T-helper 2 cell treated with Interferon-gamma antibody and Interleukin-4, amounts not matched to agents 5 μg/mL and 100 μg/mL, for 36 hours (primary cell): ENCODE measurements at regions not wholly inside any gene's neighbourhood (a gene's known extent, or its start where the extent isn't known, plus 50 kb on each side); places are given as distances from the start of the nearest gene placed in this dataset.

Experiments
- DNase-seq: peaks from one replicate; pipeline ENCODE4 v3.0.0; 2021; ENCODE audit warnings: low spot score
- H3K27ac Mint-ChIP-seq: one replicate; pipeline ENCODE4 v1.8.0; 2021; ENCODE audit warnings: mild to moderate bottlenecking, mixed read lengths
- H3K27me3 Mint-ChIP-seq: one replicate; pipeline ENCODE4 v1.8.0; 2021; ENCODE audit warnings: low read depth, mixed read lengths
- H3K36me3 Mint-ChIP-seq: one replicate; pipeline ENCODE4 v1.8.0; 2021; ENCODE audit warnings: low read depth, mixed read lengths
- H3K4me1 Mint-ChIP-seq: one replicate; pipeline ENCODE4 v1.8.0; 2021; ENCODE audit warnings: low read depth, mixed read lengths
- H3K4me3 Mint-ChIP-seq: one replicate; pipeline ENCODE4 v1.8.0; 2022; ENCODE audit warnings: mild to moderate bottlenecking, moderate library complexity, mixed read lengths
- H3K9me3 Mint-ChIP-seq: one replicate; pipeline ENCODE4 v1.8.0; 2021; ENCODE audit warnings: mixed read lengths

- DNase-seq, result no peak
- Mint-ChIP-seq H3K27ac (peak overlapping the region; percentile 17), H3K4me3 (peak overlapping the region; percentile 43), H3K4me1 (peaks cover 61% of the 10 kb centered on the region), H3K27me3 (no peaks in the 10 kb centered on the region), H3K36me3 (peaks cover 7% of the 10 kb centered on the region), H3K9me3 (no peaks in the 10 kb centered on the region)
These were observed 289.2 kb upstream of the PTGER4 start for GRCh38 chr5:40390281-40391149.

GRCh38 chr5:40389591-40389990, 290.1 kb upstream of the PTGER4 start:
- H3K9me3 Mint-ChIP-seq, result no peaks in the 10 kb centered on the region
- no peak overlapping the region for H3K27ac Mint-ChIP-seq
- H3K4me3 Mint-ChIP-seq, result peak overlapping the region; percentile 43
- no peaks in the 10 kb centered on the region for H3K27me3 Mint-ChIP-seq
- no peak for DNase-seq
- H3K36me3 Mint-ChIP-seq, result peaks cover 7% of the 10 kb centered on the region
- peaks cover 71% of the 10 kb centered on the region for H3K4me1 Mint-ChIP-seq

DNA sequence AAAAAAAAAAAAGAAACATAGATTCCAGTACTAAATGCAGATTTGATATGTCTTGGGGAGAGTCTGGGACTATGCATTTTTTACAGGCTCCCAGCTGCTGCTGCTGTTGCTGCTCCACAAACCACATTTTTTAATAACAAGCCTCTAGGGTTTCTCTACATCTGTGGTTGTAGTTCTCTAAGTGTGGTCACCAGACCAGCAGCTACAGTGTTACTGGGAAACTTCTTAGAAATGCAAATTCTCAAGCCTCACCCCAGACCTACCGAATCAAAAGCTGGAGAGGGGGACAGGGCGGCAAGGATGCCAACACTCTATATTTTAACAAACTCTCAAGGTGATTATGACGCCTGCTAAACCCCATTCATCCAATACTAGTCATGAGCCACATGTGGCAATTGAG, 293.4 kb upstream of the PTGER4 start:
- DNase-seq, result peak; percentile 37
- Mint-ChIP-seq H3K4me3 (peak overlapping the region; percentile 55), H3K27ac (peak overlapping the region; percentile 72)

GRCh38 chr5:40385544-40385943, 294.2 kb upstream of the PTGER4 start:
- DNase-seq, result no peak

More for the DNA sequence above, 293.4 kb upstream of the PTGER4 start:
- Mint-ChIP-seq H3K9me3 (peaks cover 4% of the 10 kb centered on the region), H3K27me3 (no peaks in the 10 kb centered on the region), H3K36me3 (peaks cover 8% of the 10 kb centered on the region), H3K4me1 (peaks cover 91% of the 10 kb centered on the region)

DNA sequence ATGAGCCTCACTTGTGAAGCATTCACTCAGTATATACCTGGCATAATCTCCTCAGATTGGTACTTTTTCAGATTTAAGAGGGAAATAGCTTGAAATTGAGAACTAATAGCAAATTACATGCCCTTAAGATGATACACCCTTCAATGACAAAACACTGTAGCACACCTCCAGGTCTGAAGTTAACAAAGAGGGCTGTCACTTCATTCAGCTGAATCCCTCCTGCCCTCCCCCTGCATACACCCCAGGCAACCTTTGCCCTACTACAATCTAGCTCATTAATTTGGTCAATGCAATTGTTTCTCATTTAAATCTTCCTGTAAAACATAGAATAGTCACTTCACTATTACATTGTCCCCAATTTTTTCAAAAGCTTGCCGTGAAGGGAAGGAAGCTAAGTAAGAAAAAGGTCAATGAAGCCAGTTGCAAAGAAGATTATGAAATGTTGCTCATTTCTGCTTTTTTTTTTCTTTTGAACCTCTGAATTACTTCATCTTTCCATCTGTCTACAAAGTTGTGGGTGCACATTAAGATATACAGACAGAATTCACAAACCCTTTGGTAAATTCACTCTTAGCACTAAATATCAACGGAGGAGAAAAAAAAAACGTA, 294.8 kb upstream of the PTGER4 start:
- Mint-ChIP-seq H3K9me3 (peaks cover 12% of the 10 kb centered on the region), H3K4me3 (peak overlapping the region; percentile 76), H3K4me1 (peaks cover 82% of the 10 kb centered on the region), H3K36me3 (peaks cover 12% of the 10 kb centered on the region), H3K27ac (peak overlapping the region; percentile 91), H3K27me3 (no peaks in the 10 kb centered on the region)
- no peak for DNase-seq

More at GRCh38 chr5:40385544-40385943, 294.2 kb upstream of the PTGER4 start:
- Mint-ChIP-seq H3K27me3 (no peaks in the 10 kb centered on the region), H3K9me3 (peaks cover 7% of the 10 kb centered on the region), H3K27ac (peak overlapping the region; percentile 72), H3K4me3 (peak overlapping the region; percentile 55), H3K4me1 (peaks cover 87% of the 10 kb centered on the region), H3K36me3 (peaks cover 8% of the 10 kb centered on the region)

DNA sequence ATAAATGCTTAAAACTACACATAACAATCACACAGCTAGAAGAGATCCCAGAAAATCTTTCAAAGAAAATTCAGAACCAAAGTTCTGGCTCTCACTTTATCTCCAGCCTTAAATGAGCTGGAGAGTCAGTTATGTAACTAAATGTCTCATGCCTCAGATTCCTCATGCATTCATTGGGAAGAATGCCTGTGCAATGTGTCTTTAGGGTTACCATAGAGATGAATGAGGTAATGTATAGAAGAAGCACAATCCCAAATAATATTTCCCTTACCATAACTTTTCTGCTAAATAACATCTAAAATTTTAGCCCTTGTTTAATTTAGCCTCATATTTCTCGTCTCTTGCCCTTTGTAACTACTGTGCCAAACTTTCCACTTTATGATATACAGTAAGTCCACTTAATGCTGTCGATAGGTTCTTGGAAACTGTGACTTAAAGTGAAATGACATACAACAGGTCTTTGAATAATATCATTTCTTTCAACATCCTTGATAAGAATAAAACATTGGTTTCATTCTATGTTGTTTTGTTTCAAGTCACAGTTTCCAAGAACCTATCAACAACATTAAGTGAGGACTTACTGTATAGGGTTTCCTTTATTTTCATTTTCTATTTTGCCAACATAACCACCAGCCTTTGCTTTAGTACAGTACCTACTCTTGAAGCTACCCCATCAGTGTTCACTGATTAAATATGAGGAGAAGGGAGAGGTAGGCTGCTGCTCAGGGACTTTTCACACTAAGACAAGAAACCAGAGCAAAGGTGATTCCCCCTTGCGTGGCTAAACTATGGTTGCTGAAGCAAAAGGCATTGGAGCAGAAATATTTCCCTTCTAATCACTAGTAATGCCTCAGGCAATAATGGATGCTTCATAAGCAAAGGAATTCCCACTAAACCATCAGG, 295.7 kb upstream of the PTGER4 start:
- peak; percentile 47 for DNase-seq
- Mint-ChIP-seq H3K27ac (peak overlapping the region; percentile 91), H3K4me3 (peak overlapping the region; percentile 76), H3K36me3 (peaks cover 14% of the 10 kb centered on the region), H3K4me1 (peaks cover 73% of the 10 kb centered on the region), H3K27me3 (no peaks in the 10 kb centered on the region), H3K9me3 (peaks cover 21% of the 10 kb centered on the region)

DNA sequence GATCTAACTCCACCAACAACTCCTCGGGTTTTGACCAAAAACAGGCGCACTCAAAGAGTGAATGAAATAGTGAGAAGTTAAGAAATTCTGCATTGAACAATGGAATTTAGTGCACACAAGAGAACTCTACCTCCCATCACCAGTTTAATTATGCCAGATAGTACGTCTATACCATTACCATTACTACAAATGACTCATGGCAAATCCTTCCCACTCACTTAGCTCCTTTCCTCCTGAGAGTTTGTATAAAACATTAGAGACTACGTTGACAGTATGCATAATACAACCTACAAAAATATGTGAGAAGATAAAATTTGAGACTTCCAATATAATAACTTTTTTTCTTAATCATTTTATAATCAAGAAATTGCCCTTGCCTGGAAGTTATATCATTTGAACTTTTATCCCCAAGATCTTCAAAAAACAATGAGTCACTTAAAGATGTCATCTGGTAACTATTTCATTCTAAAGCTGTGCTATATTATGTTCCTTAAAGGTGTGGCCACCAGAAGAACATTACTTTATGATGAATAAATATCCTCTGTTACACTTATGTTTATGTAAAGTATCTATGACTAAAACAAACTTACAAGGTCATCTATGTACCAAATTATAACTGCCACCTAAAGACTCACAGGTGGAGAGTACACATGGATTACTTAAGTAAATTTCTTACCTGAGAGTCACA, 297.9 kb upstream of the PTGER4 start:
- Mint-ChIP-seq H3K27ac (no peak overlapping the region), H3K4me3 (no peak overlapping the region), H3K9me3 (peaks cover 35% of the 10 kb centered on the region), H3K36me3 (peaks cover 18% of the 10 kb centered on the region), H3K27me3 (no peaks in the 10 kb centered on the region), H3K4me1 (peaks cover 69% of the 10 kb centered on the region)
- DNase-seq, result no peak

DNA sequence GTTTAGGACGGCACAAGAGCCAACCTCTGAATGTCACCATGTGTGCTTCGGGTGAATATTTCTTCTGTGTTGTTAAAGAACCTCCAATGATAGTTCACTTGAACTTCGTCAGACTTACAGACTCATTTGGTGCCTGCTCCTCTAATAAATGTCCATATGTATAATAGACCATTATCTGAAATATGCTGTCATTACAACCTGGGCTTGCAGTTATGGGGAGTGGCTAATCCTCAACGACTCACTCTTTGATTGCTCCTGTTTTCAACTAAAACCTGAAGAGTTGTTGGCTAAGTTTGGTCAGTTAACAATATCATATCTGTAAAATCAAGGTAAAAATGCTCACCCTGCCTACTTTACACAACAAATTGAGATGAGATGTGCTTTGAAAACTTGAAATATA, 298.7 kb upstream of the PTGER4 start:
- Mint-ChIP-seq H3K9me3 (peaks cover 35% of the 10 kb centered on the region), H3K36me3 (peaks cover 18% of the 10 kb centered on the region), H3K27ac (no peak overlapping the region), H3K4me1 (peaks cover 63% of the 10 kb centered on the region), H3K27me3 (no peaks in the 10 kb centered on the region), H3K4me3 (no peak overlapping the region)
- DNase-seq, result no peak

DNA sequence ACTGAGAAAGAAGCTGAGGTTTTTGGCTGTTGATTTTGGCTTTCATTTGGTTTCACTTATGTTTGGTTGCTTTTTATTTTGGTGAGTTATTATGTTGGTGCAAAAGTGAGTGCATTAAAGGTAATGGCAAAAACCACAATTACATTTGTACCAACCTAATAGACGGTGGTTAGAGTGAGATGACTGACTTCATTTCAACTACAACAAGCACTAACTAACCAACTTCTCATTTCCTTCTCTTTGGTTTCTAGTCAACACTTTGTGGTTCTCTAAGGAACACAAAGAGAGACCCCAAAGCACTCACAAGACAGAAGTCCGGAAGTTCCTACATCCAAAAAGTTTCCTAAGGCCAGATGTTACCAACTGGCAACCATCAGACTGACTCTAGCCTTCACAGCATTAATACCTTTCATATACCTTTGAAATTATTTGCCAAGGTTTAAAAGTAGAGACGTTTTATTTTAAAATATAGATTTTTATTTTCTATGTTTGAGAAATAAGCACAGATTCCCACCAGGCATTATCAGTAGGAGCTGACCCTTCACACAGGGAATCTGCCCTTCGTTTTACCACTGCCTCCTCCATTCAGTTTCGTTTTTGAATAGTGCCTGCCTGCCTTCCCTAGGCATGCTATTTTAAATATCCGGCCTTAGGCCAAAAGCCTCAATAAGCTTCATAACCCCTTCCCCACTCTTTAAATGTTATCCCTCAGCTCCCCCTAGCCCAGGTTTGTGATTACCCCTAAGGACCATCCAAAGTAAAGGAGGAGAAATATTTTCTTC, 301.1 kb upstream of the PTGER4 start:
- Mint-ChIP-seq H3K36me3 (peaks cover 18% of the 10 kb centered on the region), H3K9me3 (peaks cover 35% of the 10 kb centered on the region), H3K4me3 (peak overlapping the region; percentile 5), H3K4me1 (peaks cover 38% of the 10 kb centered on the region), H3K27ac (peak overlapping the region; percentile 80), H3K27me3 (no peaks in the 10 kb centered on the region)
- no peak for DNase-seq

DNA sequence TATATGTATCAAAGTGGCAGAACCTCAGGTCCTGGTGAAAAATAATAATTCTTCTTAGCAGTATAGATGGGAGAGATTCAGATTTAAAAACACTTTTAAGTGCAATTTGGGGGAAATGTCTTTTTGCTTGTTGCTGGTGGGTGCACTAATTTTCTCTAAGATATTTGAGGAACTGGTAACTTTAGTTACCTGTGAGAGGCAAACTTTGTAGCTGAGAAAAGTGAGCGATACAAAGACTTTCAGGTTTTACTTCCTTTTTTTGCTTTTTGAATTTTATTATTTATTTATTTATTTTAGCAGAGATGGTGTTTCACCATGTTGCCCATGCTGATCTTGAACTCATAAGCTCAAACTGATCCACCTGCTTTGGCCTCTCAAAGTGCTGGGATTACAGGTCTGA, 303.1 kb upstream of the PTGER4 start:
- Mint-ChIP-seq H3K4me3 (no peak overlapping the region), H3K9me3 (peaks cover 33% of the 10 kb centered on the region), H3K27me3 (no peaks in the 10 kb centered on the region), H3K4me1 (peaks cover 20% of the 10 kb centered on the region), H3K36me3 (peaks cover 17% of the 10 kb centered on the region), H3K27ac (no peak overlapping the region)
- DNase-seq, result no peak

DNA sequence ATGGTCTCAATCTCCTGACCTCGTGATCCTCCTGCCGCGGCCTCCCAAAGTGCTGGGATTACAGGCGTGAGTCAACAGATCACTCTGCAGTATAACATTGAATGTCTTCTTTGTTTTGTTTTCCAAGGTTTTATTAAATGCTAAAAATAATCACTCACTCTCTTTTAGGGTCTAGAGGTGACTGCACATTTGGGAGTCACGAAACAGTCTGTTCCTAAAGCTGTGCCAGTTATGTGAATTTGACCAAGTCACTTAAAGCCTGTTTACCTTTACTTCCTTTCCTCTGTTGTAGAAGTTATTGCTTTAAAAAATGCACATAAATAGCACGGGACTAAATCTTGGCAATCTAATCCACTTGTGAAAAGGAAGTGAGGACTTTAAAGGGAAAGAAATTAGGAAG, 304.9 kb upstream of the PTGER4 start:
- no peak for DNase-seq
- H3K9me3 Mint-ChIP-seq, result peaks cover 36% of the 10 kb centered on the region
- H3K4me3 Mint-ChIP-seq, result no peak overlapping the region
- H3K36me3 Mint-ChIP-seq, result peaks cover 22% of the 10 kb centered on the region
- no peaks in the 10 kb centered on the region for H3K27me3 Mint-ChIP-seq
- peaks cover 13% of the 10 kb centered on the region for H3K4me1 Mint-ChIP-seq
- no peak overlapping the region for H3K27ac Mint-ChIP-seq

GRCh38 chr5:40368200-40368599, 311.5 kb upstream of the PTGER4 start:
- Mint-ChIP-seq H3K27ac (no peak overlapping the region), H3K27me3 (no peaks in the 10 kb centered on the region), H3K9me3 (peaks cover 47% of the 10 kb centered on the region), H3K36me3 (peaks cover 22% of the 10 kb centered on the region), H3K4me3 (no peak overlapping the region), H3K4me1 (peaks cover 2% of the 10 kb centered on the region)
- no peak for DNase-seq

DNA sequence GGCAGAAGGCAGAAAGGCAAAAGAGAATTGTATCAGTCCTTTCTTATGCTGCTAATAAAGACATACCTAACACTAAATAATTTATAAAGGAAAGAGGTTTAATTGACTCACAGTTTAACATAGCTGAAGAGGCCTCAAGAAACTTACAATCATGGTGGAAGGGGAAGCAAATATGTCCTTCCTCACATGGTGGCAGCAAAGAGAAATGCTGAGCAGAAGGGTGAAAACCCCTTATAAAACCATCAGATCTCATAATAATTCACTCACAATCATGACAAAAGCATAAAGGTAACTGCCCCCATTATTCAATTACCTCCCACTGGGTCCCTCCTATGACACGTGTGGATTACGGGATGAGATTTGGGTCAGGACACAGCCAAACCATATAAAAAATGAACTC, 312.5 kb upstream of the PTGER4 start:
- H3K36me3 Mint-ChIP-seq, result peaks cover 26% of the 10 kb centered on the region
- DNase-seq, result no peak
- H3K9me3 Mint-ChIP-seq, result peaks cover 54% of the 10 kb centered on the region
- no peak overlapping the region for H3K4me3 Mint-ChIP-seq
- no peaks in the 10 kb centered on the region for H3K27me3 Mint-ChIP-seq
- H3K4me1 Mint-ChIP-seq, result peaks cover 2% of the 10 kb centered on the region
- no peak overlapping the region for H3K27ac Mint-ChIP-seq
